ENCODE measurements at regions not wholly inside any gene's neighbourhood (a gene's known extent, or its start where the extent isn't known, plus 50 kb on each side); places are given as distances from the start of the nearest gene placed in this dataset.

GRCh38 chr2:62284471-62284870 lies 88.6 kb downstream of the B3GNT2 start:
- TF ChIP-seq CTCF (IDR thresholded peaks at IDR 0.05; ENCODE audit: low read depth, low read length): no peak
- H3K27ac ChIP-seq: no peak overlapping the region
- no peaks in the 10 kb centered on the region for H3K9me3 ChIP-seq (ENCODE audit: severe bottlenecking)
- DNase-seq: no peak
- H3K4me3 ChIP-seq (ENCODE audit: low read depth, low read length): no peak overlapping the region
- no peaks in the 10 kb centered on the region for H3K27me3 ChIP-seq (ENCODE audit: insufficient read depth, low read depth, severe bottlenecking)
- no peaks in the 10 kb centered on the region for H3K36me3 ChIP-seq

- DNase-seq: no peak
- no peaks in the 10 kb centered on the region for H3K27me3 ChIP-seq (ENCODE audit: insufficient read depth, low read depth, severe bottlenecking)
- H3K9me3 ChIP-seq (ENCODE audit: severe bottlenecking): peaks cover 7% of the 10 kb centered on the region
- no peak for TF ChIP-seq CTCF (IDR thresholded peaks at IDR 0.05; ENCODE audit: low read depth, low read length)
- H3K4me3 ChIP-seq (ENCODE audit: low read depth, low read length): no peak overlapping the region
- no peak overlapping the region for H3K27ac ChIP-seq
- H3K36me3 ChIP-seq: no peaks in the 10 kb centered on the region
Measured at GRCh38 chr2:62283147-62283546, 87.2 kb downstream of the B3GNT2 start.

- no peak for TF ChIP-seq CTCF (IDR thresholded peaks at IDR 0.05; ENCODE audit: low read depth, low read length)
- H3K9me3 ChIP-seq (ENCODE audit: severe bottlenecking): peaks cover 20% of the 10 kb centered on the region
Measured at GRCh38 chr2:62281663-62282062, 85.7 kb downstream of the B3GNT2 start.

GRCh38 chr2:62277688-62278087 lies 81.8 kb downstream of the B3GNT2 start:
- H3K27ac ChIP-seq: no peak overlapping the region
- TF ChIP-seq CTCF (IDR thresholded peaks at IDR 0.05; ENCODE audit: low read depth, low read length): no peak
- DNase-seq: no peak
- H3K4me3 ChIP-seq (ENCODE audit: low read depth, low read length): no peak overlapping the region
- no peaks in the 10 kb centered on the region for H3K27me3 ChIP-seq (ENCODE audit: insufficient read depth, low read depth, severe bottlenecking)
- H3K36me3 ChIP-seq: no peaks in the 10 kb centered on the region
- H3K9me3 ChIP-seq (ENCODE audit: severe bottlenecking): peaks cover 20% of the 10 kb centered on the region

More at GRCh38 chr2:62281663-62282062, 85.7 kb downstream of the B3GNT2 start:
- H3K4me3 ChIP-seq (ENCODE audit: low read depth, low read length): no peak overlapping the region
- no peak for DNase-seq
- H3K27ac ChIP-seq: no peak overlapping the region
- no peaks in the 10 kb centered on the region for H3K27me3 ChIP-seq (ENCODE audit: insufficient read depth, low read depth, severe bottlenecking)
- H3K36me3 ChIP-seq: no peaks in the 10 kb centered on the region

Measured in WERI-Rb-1 (cell line).